Prostate gland (tissue), 2 donors: ENCODE measurements at regions not wholly inside any gene's neighbourhood (a gene's known extent, or its start where the extent isn't known, plus 50 kb on each side); places are given as distances from the start of the nearest gene placed in this dataset.

Source experiments
- CTCF ChIP-seq, 4 experiments: fragments of 200-600 bp in 2 of 4; fragments of 450-650 bp in 2 of 4; sonication (generic) in 2 of 4; IDR thresholded peaks; 1 replicate in 3 of 4; 2 replicates in 1 of 4; pipeline ENCODE4 v1.5.1; 2016 to 2019; ENCODE audit warnings: antibody characterized with exemption in 4 of 4, mild to moderate bottlenecking in 2 of 4, moderate library complexity in 2 of 4
- POLR2A ChIP-seq: fragments of 450-650 bp; IDR thresholded peaks from one replicate; pipeline ENCODE4 v1.6.1; 2016; ENCODE audit warnings: antibody characterized with exemption, mild to moderate bottlenecking
- POLR2AphosphoS5 ChIP-seq: sonication (generic); formaldehyde crosslinking; IDR thresholded peaks from one replicate; pipeline ENCODE4 v1.6.1; 2017; ENCODE audit warnings: antibody characterized with exemption

DNA sequence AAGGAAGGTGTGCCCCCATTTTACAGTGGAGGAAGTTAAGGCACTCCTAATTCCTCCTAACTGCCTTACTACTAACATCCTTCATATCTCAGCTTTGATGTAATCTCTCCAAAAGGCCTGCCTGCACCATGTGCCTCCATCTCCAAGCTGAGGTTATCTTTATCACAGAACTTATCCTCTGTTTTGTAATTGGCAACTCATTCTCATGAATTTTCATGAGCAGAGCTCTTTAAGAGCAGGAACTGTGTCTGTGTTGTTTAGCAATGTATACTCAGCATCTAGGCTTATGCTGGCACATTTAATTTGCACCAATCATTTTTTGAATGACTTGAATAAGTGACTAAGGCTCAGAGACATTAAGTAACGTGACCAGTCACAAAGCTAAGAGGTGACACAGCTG is 147.9 kb upstream of the VLDLR start:
- TF ChIP-seq CTCF (IDR thresholded peaks at IDR 0.05) = no peak
- TF ChIP-seq POLR2AphosphoS5 = no peak
- TF ChIP-seq POLR2A = no peak
